ENCODE measurements at regions not wholly inside any gene's neighbourhood (a gene's known extent, or its start where the extent isn't known, plus 50 kb on each side); places are given as distances from the start of the nearest gene placed in this dataset.

DNA sequence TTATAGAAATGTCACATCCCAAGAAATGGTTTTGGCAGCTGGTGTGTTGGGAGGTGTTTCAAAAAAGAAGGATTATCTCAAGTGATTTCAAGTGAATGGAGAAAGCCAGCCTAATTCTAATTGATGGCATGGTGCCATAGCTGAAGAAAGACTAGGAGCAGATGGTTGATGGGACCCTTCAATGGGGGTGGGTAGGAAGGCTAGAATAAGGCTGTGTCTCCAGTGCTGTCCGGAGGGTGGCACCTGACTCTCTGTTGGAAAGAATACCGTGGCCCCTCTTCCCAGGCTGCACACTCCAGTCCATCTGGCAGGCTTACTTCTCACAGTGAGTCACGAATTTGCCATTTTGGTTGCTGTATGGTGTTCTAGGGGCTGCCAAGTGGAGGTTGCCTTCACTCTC lies 51.0 kb upstream of the GPR12 start:
- TF ChIP-seq, protein P1, sequence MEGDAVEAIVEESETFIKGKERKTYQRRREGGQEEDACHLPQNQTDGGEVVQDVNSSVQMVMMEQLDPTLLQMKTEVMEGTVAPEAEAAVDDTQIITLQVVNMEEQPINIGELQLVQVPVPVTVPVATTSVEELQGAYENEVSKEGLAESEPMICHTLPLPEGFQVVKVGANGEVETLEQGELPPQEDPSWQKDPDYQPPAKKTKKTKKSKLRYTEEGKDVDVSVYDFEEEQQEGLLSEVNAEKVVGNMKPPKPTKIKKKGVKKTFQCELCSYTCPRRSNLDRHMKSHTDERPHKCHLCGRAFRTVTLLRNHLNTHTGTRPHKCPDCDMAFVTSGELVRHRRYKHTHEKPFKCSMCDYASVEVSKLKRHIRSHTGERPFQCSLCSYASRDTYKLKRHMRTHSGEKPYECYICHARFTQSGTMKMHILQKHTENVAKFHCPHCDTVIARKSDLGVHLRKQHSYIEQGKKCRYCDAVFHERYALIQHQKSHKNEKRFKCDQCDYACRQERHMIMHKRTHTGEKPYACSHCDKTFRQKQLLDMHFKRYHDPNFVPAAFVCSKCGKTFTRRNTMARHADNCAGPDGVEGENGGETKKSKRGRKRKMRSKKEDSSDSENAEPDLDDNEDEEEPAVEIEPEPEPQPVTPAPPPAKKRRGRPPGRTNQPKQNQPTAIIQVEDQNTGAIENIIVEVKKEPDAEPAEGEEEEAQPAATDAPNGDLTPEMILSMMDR (conservative IDR thresholded peaks at IDR 0.05; ENCODE audit: low read depth, low read length) = no peak
- TF ChIP-seq EZH2 (IDR thresholded peaks at IDR 0.05; ENCODE audit: borderline replicate concordance, low read depth, low read length, poor library complexity, severe bottlenecking) = no peak
